Naive thymus-derived CD4-positive, alpha-beta T cell (primary cell): ENCODE measurements at regions not wholly inside any gene's neighbourhood (a gene's known extent, or its start where the extent isn't known, plus 50 kb on each side); places are given as distances from the start of the nearest gene placed in this dataset.

Experiments
- ATAC-seq: fragments of 150-1000 bp; cut with Tn5 transposase; 2 replicates; pipeline ENCODE4 v1.10.0; 2021; ENCODE audit warnings: mild to moderate bottlenecking, moderate library complexity
- CTCF ChIA-PET: fragments of 350-600 bp; sonication (Branson Sonifier 250); formaldehyde crosslinking; loops from one replicate; lab custom pipeline; 2021; ENCODE audit warnings: antibody characterized with exemption; lab: Charles Lee
- POLR2A ChIA-PET: fragments of 350-600 bp; sonication (Branson Sonifier 250); formaldehyde crosslinking; loops from one replicate; lab custom pipeline; 2021; ENCODE audit warnings: antibody characterized with exemption, inconsistent platforms; lab: Charles Lee
- DNase-seq, 9 donors: peaks; one replicate each; pipeline versions ENCODE4 v3.0.0 to v3.0.0-alpha.2; 2020 to 2022; ENCODE audit warnings: mixed read lengths in 1 of 9
- H3K27ac ChIP-seq: one replicate; pipeline ENCODE4 v1.7.0; 2013; ENCODE audit warnings: mild to moderate bottlenecking, low read depth, low read length, moderate library complexity
- H3K27me3 ChIP-seq, 2 donors: one replicate each; pipeline ENCODE4 v1.7.0; 2013; ENCODE audit warnings: low read length in 2 of 2, mild to moderate bottlenecking in 2 of 2, moderate library complexity in 2 of 2; ENCODE audit not compliant: control insufficient read depth in 2 of 2, insufficient read depth in 2 of 2
- H3K36me3 ChIP-seq, 3 experiments: 1 replicate in 2 of 3; 2 replicates in 1 of 3; pipeline ENCODE4 v1.7.0; 2013; ENCODE audit warnings: low read length in 3 of 3, mild to moderate bottlenecking in 3 of 3, moderate library complexity in 1 of 3; ENCODE audit not compliant: insufficient read depth in 3 of 3, control insufficient read depth in 2 of 3
- H3K4me1 ChIP-seq, 2 donors: one replicate each; pipeline ENCODE4 v1.7.0; 2013; ENCODE audit warnings: low read length in 2 of 2, mild to moderate bottlenecking in 2 of 2, moderate library complexity in 1 of 2; ENCODE audit not compliant: control insufficient read depth in 2 of 2, insufficient read depth in 2 of 2
- H3K4me3 ChIP-seq: 2 replicates; pipeline ENCODE4 v1.7.0; 2013; ENCODE audit warnings: mild to moderate bottlenecking, low read length
- H3K9me3 ChIP-seq, 3 experiments: 1 replicate in 2 of 3; 2 replicates in 1 of 3; pipeline ENCODE4 v1.7.0; 2013; ENCODE audit warnings: low read length in 3 of 3; ENCODE audit not compliant: control insufficient read depth in 2 of 3
- H3K27ac Mint-ChIP-seq, 9 donors: one replicate each; pipeline ENCODE4 v1.8.0; 2020 to 2022; ENCODE audit warnings: mixed read lengths in 9 of 9, mild to moderate bottlenecking in 8 of 9, moderate library complexity in 5 of 9, inconsistent platforms in 2 of 9
- H3K27me3 Mint-ChIP-seq, 5 donors: one replicate each; pipeline ENCODE4 v1.8.0; 2021 to 2022; ENCODE audit warnings: mixed read lengths in 5 of 5, mild to moderate bottlenecking in 1 of 5
- H3K36me3 Mint-ChIP-seq, 5 donors: one replicate each; pipeline ENCODE4 v1.8.0; 2020 to 2022; ENCODE audit warnings: mixed read lengths in 5 of 5, mild to moderate bottlenecking in 3 of 5, inconsistent platforms in 1 of 5
- H3K4me1 Mint-ChIP-seq, 7 donors: one replicate each; pipeline ENCODE4 v1.8.0; 2020 to 2022; ENCODE audit warnings: mixed read lengths in 7 of 7, mild to moderate bottlenecking in 3 of 7, inconsistent platforms in 1 of 7
- H3K4me3 Mint-ChIP-seq, 10 donors: one replicate each; pipeline ENCODE4 v1.8.0; 2020 to 2022; ENCODE audit warnings: mild to moderate bottlenecking in 10 of 10, mixed read lengths in 10 of 10, moderate library complexity in 6 of 10, inconsistent platforms in 2 of 10
- H3K9me3 Mint-ChIP-seq, 11 donors: one replicate each; pipeline ENCODE4 v1.8.0; 2020 to 2022; ENCODE audit warnings: mixed read lengths in 11 of 11, mild to moderate bottlenecking in 4 of 11, inconsistent platforms in 1 of 11, moderate library complexity in 1 of 11
- intact Hi-C, 2 donors: fragments of 100-400 bp; cut with micrococcal nuclease; formaldehyde crosslinking; loops; one replicate each; pipeline ENCODE4 v1.15.1; 2023

DNA sequence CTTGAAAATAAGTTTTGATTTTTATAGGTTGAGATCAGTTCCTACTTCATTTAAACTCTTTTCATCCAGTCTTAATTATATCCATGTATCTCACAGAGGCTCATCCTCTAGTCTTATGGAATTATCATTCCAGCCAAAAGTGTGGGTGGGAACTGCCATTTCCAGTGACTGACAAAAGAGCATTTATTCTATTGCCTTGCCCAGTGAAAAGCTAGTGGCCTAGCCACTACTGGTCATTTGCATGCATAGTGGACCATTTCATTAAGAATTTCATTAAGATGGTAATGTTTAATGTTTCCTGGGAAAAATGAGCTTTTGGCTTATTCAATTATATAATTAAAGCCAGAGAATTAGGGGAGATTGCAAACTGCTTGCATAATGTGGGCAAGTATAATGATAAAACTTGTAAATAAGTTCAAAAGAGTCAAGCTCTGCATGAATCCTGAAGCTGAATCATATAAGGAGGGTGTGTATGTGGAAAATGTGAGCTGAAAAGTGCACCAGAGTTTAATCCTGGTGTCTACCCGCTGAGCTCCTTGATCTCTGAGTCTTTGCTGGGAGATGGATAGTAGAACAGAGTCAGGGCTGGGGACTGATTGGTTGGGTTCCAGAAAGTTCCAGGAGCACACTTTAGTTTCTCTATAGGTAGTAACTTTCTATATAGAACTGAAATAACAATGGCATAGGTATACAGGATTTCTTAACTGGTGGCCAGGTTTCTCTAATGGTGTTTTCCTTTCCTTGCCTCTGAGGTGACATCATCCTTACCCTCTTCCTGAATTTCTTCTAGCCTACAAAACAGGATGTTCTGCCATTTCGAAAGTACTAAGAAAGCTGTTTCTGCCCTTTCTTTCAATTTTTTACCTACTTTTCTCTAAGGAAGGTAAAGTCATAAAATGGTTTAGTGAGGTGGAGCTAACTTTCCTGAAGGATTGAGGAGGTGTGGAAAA is 78.5 kb downstream of the KIF4B start:
- CTCF ChIA-PET = no interaction called here
- POLR2A ChIA-PET = no interaction called here
- H3K27me3 Mint-ChIP-seq = peaks cover 0 to 37% (median 33%) of the 10 kb centered on the region in 5 donors
- Histone ChIP-seq H3K4me1 (no peaks in the 10 kb centered on the region), H3K9me3 (no peaks in the 10 kb centered on the region), H3K27ac (no peak overlapping the region), H3K36me3 (no peaks in the 10 kb centered on the region), H3K27me3 (no peaks in the 10 kb centered on the region), H3K4me3 (no peak overlapping the region)
- H3K36me3 Mint-ChIP-seq = no peaks in the 10 kb centered on the region
- DNase-seq (no peak), ATAC-seq (no peak)
- H3K9me3 Mint-ChIP-seq = peaks cover 0 to 1% (median 0%) of the 10 kb centered on the region in 11 donors
- intact Hi-C loops = no loop called here
- H3K27ac Mint-ChIP-seq = no peak overlapping the region
- peaks cover 0 to 4% (median 0%) of the 10 kb centered on the region in 7 donors for H3K4me1 Mint-ChIP-seq
- H3K4me3 Mint-ChIP-seq = no peak overlapping the region

DNA sequence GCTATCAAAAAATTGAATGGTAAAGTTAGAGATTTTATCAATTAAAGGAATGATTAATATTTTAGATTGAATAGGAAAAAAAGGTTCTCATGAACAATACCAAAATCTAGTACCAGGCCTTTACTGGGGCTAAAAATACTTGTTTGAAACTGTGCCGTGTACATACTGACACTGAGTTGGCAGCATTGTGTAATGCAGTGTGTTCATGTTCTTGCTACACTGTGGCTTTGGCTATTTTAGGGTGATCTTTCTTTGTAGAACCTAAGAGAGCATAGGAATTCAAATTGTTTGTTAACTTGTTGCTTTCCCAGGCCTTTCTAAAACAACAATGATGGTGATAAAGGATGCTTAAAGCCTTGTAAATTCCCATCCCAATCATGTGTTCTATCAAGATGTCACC is 80.9 kb downstream of the KIF4B start:
- Mint-ChIP-seq H3K9me3 (peaks cover 0 to 1% (median 0%) of the 10 kb centered on the region in 11 donors), H3K4me3 (no peak overlapping the region), H3K27ac (no peak overlapping the region), H3K36me3 (no peaks in the 10 kb centered on the region), H3K4me1 (peaks cover 0 to 4% (median 0%) of the 10 kb centered on the region in 7 donors), H3K27me3 (peaks cover 0 to 35% (median 22%) of the 10 kb centered on the region in 5 donors)
- Histone ChIP-seq H3K27ac (no peak overlapping the region), H3K4me3 (no peak overlapping the region), H3K36me3 (no peaks in the 10 kb centered on the region), H3K27me3 (no peaks in the 10 kb centered on the region), H3K4me1 (no peaks in the 10 kb centered on the region), H3K9me3 (no peaks in the 10 kb centered on the region)
- ChIA-PET CTCF (no interaction called here), POLR2A (no interaction called here)
- no peak for ATAC-seq
- intact Hi-C loops = no loop called here
- no peak for DNase-seq

DNA sequence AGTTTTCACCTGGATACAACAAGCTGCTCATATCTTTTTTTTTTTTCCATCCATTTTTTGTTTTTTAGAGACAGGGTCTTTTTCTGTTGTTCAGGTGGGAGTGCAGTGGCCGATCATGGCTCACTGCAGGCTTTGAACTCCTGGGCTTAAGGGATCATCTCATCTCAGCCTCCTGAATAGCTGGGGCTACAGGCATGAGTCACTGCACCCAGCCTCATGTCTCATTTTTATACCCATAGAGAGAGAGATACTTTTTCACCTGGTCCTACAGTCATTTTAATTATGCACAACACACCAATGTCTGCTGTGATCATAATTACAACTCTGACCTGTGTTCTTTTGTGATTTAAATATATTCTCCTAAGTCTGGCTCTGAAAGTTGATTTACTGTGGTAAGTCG is 84.4 kb downstream of the KIF4B start:
- Mint-ChIP-seq H3K4me3 (no peak overlapping the region), H3K36me3 (no peaks in the 10 kb centered on the region), H3K27me3 (peaks cover 0 to 31% (median 21%) of the 10 kb centered on the region in 5 donors), H3K4me1 (no peaks in the 10 kb centered on the region), H3K9me3 (peaks cover 0 to 3% (median 0%) of the 10 kb centered on the region in 11 donors), H3K27ac (no peak overlapping the region)
- Histone ChIP-seq H3K4me1 (no peaks in the 10 kb centered on the region), H3K27ac (no peak overlapping the region), H3K36me3 (no peaks in the 10 kb centered on the region), H3K27me3 (no peaks in the 10 kb centered on the region), H3K9me3 (no peaks in the 10 kb centered on the region), H3K4me3 (no peak overlapping the region)
- CTCF ChIA-PET = no interaction called here
- POLR2A ChIA-PET = no interaction called here
- no peak for DNase-seq
- no peak for ATAC-seq
- intact Hi-C loops = no loop called here

DNA sequence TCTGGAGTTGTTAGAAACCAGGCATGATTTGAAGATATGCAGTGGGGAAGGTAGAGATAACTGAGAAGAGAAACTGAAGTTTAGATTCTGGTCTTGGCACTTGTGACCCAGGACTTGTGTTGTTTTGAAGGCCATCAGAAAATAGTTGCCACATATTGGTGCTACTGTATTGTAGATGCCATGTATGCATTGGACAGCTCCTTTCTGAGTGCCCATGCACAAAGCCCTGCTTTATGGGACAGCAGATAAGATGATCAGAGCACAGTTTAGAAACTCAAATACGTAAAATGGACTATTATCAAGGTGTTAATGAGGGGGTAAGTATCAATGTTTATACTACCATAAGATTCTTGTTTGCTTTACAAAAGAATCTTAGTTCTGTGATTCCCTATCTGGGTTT is 84.9 kb downstream of the KIF4B start:
- ChIA-PET POLR2A (no interaction called here), CTCF (no interaction called here)
- intact Hi-C loops = no loop called here
- Histone ChIP-seq H3K4me1 (no peaks in the 10 kb centered on the region), H3K27me3 (no peaks in the 10 kb centered on the region), H3K9me3 (no peaks in the 10 kb centered on the region), H3K4me3 (no peak overlapping the region), H3K36me3 (no peaks in the 10 kb centered on the region), H3K27ac (no peak overlapping the region)
- peaks cover 0 to 35% (median 21%) of the 10 kb centered on the region in 5 donors for H3K27me3 Mint-ChIP-seq
- H3K4me3 Mint-ChIP-seq = no peak overlapping the region
- no peaks in the 10 kb centered on the region for H3K36me3 Mint-ChIP-seq
- no peaks in the 10 kb centered on the region for H3K4me1 Mint-ChIP-seq
- ATAC-seq (no peak), DNase-seq (no peak)
- no peak overlapping the region for H3K27ac Mint-ChIP-seq
- H3K9me3 Mint-ChIP-seq = peaks cover 0 to 3% (median 0%) of the 10 kb centered on the region in 11 donors

DNA sequence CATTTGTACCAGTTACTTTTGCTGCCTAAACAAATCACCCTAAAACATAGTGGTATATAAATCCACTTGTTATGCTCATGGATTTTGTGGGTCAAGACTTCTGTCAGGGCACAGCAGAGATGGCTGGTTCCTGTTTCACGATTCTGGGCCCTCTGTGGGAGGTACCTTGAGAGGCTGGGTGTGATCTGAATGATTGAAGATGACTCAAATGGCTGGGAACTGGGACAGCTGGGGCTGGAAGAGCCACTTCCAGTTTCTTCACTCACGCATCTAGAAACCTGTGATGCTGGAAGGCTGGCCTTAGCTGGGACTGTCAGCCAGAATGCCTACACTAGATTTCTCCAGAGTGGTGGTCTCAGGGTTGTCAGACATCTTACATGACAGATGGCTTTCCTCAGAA is 88.1 kb downstream of the KIF4B start:
- CTCF ChIA-PET = no interaction called here
- Mint-ChIP-seq H3K27ac (no peak overlapping the region), H3K4me3 (no peak overlapping the region), H3K9me3 (peaks cover 0 to 3% (median 0%) of the 10 kb centered on the region in 11 donors), H3K4me1 (no peaks in the 10 kb centered on the region), H3K36me3 (no peaks in the 10 kb centered on the region), H3K27me3 (peaks cover 0 to 42% (median 15%) of the 10 kb centered on the region in 5 donors)
- POLR2A ChIA-PET = no interaction called here
- no peak overlapping the region for H3K4me3 ChIP-seq
- no peaks in the 10 kb centered on the region for H3K4me1 ChIP-seq
- intact Hi-C loops = no loop called here
- DNase-seq = no peak
- H3K27ac ChIP-seq = no peak overlapping the region
- H3K27me3 ChIP-seq = no peaks in the 10 kb centered on the region
- no peak for ATAC-seq
- no peaks in the 10 kb centered on the region for H3K36me3 ChIP-seq
- H3K9me3 ChIP-seq = no peaks in the 10 kb centered on the region

DNA sequence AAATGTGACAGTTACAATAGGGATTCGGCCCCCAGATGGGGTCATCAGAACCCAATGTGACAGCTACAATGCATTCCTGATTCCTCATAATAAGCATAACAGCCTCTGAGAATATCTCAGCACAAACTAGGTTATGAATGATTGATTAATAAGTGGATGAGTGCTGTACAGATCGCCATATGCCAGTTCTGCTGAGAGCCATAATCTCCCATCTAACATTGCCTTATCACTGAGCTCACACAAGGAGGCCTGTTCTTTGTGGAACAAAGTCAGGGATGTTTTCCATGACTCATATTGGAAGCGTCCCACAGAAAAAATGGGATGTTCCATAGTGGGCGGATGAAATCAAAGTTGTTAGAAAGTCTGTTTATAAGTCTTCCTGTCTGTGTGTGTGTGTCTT is 89.6 kb downstream of the KIF4B start:
- H3K4me1 Mint-ChIP-seq = no peaks in the 10 kb centered on the region
- H3K36me3 Mint-ChIP-seq = no peaks in the 10 kb centered on the region
- CTCF ChIA-PET = no interaction called here
- no peaks in the 10 kb centered on the region for H3K9me3 ChIP-seq
- H3K27ac Mint-ChIP-seq = no peak overlapping the region
- H3K27me3 ChIP-seq = no peaks in the 10 kb centered on the region
- H3K36me3 ChIP-seq = no peaks in the 10 kb centered on the region
- peaks cover 0 to 42% (median 15%) of the 10 kb centered on the region in 5 donors for H3K27me3 Mint-ChIP-seq
- POLR2A ChIA-PET = no interaction called here
- ATAC-seq (no peak), DNase-seq (no peak)
- H3K27ac ChIP-seq = no peak overlapping the region
- no peaks in the 10 kb centered on the region for H3K4me1 ChIP-seq
- H3K4me3 Mint-ChIP-seq = no peak overlapping the region
- peaks cover 0 to 3% (median 0%) of the 10 kb centered on the region in 11 donors for H3K9me3 Mint-ChIP-seq
- intact Hi-C loops = no loop called here
- no peak overlapping the region for H3K4me3 ChIP-seq

DNA sequence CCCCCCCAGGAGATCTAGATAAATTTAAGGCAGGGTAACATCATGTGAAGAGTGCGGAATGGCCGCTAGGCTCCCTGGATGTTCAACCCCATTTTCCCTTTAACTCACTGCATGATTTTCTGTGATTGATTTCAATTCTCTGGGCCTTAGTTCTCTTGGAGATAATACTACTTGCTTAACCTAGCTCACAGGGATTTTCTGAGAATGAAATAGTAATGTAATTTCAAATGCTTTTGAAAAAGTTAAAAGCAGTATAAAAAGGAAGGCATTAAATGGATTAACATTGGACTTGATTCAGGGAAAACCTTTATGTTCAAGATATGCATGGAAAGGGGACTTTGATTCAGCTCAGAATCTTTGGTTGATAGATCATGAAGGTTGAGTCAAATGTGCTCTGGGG is 90.9 kb downstream of the KIF4B start:
- Histone ChIP-seq H3K27me3 (no peaks in the 10 kb centered on the region), H3K27ac (no peak overlapping the region), H3K4me3 (no peak overlapping the region), H3K9me3 (no peaks in the 10 kb centered on the region), H3K4me1 (no peaks in the 10 kb centered on the region), H3K36me3 (no peaks in the 10 kb centered on the region)
- ChIA-PET POLR2A (no interaction called here), CTCF (no interaction called here)
- H3K27me3 Mint-ChIP-seq = peaks cover 0 to 42% (median 12%) of the 10 kb centered on the region in 5 donors
- peaks cover 0 to 2% (median 0%) of the 10 kb centered on the region in 11 donors for H3K9me3 Mint-ChIP-seq
- no peak for DNase-seq
- no peak overlapping the region for H3K27ac Mint-ChIP-seq
- H3K36me3 Mint-ChIP-seq = no peaks in the 10 kb centered on the region
- ATAC-seq = no peak
- no peaks in the 10 kb centered on the region for H3K4me1 Mint-ChIP-seq
- H3K4me3 Mint-ChIP-seq = no peak overlapping the region
- intact Hi-C loops = no loop called here
